G401.6 (cell line): ENCODE measurements at regions not wholly inside any gene's neighbourhood (a gene's known extent, or its start where the extent isn't known, plus 50 kb on each side); places are given as distances from the start of the nearest gene placed in this dataset.
"Not testable (repeated sequence)": the region's sequence is repeated elsewhere in the genome, so short reads cannot be mapped to it uniquely, and the experiment has no call there.

Source experiments
- FAIRE-seq: peaks from 2 replicates; lab custom pipeline; 2012; peaks lifted over from hg19 to GRCh38; lab: Jason Lieb, UNC

DNA sequence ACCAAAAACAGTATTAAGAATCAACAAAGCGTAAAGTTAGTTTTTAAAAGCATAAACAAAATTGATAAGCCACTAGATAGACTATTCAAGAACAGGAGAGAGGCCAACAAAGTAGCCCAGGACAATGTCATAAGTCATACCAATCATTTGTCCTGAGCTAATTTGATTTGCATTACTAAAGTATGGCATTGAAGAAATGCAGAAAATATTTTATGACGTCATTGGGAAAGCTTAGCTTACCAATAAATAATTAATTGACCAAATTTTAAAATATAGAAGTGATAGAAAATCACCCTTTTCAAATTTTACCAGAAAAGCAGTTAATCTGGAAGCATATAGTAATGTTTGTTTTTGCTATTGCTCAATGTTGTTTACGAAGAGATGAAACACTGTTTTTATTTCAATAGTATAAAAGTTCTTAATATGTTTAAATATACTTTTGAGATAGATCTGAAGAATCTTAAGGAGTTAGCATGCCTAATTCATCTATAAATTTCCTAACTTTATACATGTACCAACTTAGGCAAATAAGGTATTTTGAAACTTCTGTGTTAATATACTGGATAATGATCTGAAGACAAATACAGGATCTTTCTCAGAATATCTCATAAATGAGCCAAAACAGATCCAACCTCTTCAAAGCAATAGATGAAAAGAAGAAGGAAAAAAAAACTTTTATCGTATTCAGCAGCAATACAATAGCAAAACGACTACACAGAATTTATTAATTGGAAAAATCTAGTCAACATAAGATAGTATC, 1118.5 kb downstream of the SLC16A7 start:
- no peak for FAIRE-seq

DNA sequence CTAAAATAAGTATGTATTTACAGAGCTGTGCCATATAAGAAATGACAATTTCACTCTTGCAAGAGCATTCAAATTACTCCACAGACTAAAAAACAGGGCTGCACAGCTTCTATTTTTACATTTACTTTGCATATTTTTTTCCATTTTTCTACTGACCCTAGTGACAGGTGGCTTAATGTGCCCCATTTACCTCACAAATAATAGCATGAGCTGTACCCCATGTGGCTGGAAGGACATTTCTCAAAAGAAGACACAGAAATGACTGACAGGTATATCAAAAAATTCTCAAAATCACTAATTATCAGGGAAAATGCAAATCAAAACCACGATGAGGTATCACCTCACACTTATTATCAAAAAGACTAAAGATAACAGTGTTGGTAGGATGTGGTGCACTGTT, 1128.6 kb downstream of the SLC16A7 start:
- no peak for FAIRE-seq

DNA sequence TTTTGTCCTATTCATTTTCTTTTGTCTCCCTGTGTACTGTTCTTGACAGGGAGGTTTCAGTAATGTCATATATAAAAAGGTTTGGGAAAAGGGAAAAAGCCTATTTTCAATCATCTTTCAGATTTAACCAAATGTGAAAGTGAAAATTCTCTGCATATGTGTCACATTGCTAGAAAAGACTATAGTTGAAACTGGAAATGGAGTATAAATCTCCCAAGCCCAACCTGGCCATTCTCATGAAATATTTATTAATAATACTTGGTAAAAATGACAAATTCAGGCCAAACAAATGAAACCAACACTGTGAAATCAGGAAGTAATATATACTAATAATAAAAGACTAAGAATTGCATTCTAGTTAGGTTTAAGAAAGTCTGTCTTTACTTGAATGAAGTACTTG, 1129.2 kb downstream of the SLC16A7 start:
- FAIRE-seq: no peak

DNA sequence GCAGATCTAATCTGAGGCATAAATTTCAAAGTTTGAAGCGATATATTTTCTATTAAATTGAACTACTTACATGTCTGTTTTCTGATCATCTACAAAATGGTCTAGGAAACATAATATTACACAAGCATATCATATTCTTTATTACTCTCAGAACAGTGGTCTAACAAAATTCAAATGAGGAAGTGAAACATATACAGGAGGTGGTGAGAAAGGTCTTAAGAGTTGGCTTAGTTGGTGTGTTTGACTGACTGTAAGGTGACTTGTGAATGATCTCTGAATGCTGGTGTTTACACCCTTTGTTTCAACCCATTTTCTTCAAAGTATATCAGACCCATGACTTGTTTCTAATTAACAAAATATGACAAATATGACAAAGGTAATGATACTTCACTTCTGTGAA, 1156.8 kb downstream of the SLC16A7 start:
- no peak for FAIRE-seq

DNA sequence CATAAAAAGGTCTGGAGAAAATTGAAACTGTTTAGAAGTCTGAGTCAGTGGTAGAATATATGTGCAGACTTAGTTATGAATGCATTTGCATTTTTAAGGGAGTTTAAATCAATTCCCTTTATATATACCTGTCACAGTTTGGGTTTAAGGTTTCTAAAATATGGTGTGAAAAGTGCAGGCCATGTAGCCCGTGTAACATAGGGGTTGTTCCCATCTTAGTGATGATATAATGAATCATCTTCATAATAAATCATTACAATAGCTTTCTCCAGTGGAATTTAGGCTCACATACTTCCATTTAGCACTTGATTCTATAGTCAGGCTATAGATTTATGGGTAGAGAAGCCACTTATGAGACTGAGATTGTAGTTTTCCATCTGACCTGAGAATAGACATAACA, 1162.4 kb downstream of the SLC16A7 start:
- no peak for FAIRE-seq

DNA sequence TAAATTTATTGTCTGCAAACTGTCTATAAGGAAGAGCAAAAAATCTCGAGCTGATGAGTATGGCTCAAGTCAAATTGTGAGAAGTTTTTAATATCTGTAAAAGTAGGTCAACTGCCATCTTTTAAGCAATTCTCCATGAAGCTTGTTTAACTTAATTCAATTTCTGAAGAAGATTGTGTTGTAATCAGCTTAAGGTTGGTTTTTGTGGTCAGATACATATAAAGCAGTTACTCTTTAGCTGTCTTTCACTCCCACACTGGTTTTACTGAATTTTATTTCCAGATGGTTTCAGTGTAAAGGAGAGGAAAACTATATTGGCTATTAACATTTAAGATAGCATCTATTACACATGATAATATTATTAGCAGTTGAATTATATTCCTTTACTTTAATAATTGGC, 1165.1 kb downstream of the SLC16A7 start:
- FAIRE-seq: no peak

DNA sequence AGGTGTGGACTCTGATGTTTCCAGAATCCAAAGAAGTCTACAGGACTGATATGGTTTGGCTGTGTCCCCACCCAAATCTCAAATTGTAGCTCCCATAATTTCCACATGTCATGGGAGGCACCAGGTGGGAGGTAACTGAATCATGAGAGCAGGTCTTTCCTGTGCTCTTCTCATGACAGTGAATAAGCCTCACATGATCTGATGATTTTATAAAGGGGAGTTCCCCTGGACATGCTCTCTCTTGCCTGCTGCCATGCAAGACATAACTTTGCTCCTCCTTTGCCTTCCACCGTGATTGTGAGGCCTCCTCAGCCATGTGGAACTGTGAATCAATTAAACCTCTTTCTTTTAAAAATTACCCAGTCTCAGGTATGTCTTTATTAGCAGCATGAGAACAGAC, 1205.3 kb downstream of the SLC16A7 start:
- not testable (repeated sequence) for FAIRE-seq

DNA sequence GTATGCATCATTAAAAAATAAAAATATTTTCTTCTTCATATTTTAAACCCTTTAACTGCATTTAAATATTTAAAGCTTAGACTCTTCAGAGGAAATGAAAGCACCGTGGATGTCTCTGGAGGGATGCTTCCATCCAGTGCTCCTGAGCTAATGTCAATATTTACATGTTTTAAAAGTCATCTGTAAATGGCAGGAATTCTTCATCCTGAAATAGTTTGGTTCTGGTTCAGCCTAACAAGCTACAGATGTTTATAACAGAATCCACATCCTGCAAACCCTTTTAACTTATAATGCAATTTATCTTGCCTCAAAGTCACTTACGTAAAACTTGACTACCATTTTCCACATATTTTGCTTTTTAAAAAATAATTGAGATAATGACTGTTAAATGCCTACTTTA, 1207.3 kb downstream of the SLC16A7 start:
- no peak for FAIRE-seq

DNA sequence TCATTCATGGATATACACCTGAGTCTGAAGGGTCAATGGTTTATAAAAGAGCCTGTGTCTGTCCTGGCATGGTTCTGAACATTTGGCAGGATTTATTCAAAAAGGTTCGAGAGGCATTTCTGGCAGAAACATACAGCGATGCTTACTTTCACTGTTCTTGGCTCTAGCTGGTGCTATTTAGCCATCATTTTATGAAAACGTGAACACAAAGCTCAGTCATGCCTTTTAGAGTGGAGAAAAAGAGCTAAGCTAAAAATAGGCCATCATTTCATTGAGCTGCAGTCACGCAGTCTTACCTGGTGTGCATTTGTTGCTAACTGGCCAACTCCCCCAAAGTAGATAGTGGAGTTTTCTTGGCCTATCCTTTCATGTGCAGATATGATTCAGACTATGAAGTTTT, 1209.5 kb downstream of the SLC16A7 start:
- no peak for FAIRE-seq

DNA sequence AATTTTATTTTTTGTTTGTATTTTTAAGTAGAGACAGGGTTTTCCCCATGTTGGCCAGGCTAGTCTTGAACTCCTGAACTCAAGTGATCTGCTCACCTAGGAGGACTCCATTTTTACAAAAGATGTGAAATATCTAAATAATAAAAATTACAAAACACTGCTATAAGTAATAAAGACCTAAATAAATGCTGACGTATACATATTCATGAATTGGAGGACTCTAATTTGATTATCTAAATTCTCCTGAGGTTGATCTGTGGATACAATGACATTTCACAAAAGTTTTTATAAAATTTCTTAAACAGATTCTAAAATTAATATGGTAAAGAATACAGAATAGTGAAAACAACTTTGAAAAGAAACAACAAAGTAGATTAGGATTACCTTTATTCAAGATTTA, 1224.0 kb downstream of the SLC16A7 start:
- no peak for FAIRE-seq

DNA sequence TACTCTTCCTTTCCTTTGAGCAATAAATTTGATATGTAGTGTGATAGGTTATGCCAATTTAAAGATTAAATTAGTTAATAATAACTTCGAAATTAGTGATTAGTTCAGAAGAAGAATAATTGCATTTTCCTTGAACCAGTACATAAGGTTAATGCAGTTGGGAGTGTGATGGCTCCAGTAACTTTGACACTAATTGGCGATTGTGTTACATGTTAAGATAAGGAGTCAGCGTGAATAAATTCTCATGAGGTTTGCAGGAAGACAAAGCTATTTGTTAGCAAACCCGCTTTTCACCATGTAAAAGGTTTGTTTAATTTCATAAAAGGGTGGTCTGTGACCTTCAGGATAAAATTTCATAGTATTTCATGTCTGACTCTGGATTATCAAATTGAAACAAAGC, 1226.8 kb downstream of the SLC16A7 start:
- no peak for FAIRE-seq

DNA sequence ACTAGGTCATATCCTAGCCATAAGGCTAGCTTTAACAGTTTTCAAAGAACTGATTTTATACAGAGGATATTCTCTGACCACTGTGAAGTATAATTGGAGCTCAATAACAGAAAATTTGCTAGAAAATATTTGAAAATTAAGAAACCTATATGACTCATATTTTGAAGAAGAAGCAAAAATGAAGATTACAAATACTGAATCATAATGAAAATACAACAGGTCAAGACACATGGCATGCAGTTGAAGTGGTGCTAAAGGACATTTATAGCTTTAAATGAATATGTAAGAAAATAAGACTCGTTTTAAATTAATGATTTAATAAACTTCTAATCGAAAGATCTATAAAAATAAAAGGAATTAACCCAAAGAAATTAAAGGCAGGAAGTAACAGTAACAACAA, 1234.6 kb downstream of the SLC16A7 start:
- FAIRE-seq: no peak

DNA sequence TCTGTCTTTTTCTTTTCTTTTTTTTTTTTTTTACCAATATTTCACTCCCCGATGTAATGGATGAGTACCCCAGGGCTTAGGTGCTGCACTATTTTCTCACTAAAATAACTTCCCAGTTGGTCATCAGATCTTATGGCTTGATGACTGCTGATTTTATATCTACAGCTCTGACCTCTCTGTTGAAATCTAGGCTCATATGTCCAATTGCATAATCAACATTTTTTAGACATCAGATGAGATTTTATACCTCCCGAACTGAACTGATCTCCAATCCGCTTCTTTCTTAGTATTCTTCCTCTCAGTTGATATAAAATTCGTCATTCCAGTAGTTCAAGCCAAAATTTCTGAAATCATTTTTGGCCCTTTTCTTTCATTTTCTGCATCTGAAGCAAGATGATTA, 1236.5 kb downstream of the SLC16A7 start:
- no peak for FAIRE-seq

DNA sequence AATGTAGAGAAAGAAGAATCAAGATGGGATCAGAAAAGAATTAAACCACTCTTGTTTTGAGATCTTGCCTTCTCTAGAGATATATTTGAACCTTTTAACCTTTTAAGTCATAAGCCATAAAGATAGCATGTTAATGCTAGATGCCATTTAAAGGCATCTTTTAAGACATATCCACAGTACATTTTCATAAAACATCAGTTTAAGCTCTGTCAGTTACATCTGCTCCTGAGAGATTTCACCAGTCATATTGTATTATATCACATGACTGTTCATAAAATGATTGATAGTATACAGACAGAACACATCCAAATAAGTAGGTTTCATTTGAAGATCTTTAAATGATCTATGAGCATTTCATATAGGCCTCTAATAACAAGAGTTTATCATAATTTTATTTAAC, 1238.5 kb downstream of the SLC16A7 start:
- FAIRE-seq: no peak

DNA sequence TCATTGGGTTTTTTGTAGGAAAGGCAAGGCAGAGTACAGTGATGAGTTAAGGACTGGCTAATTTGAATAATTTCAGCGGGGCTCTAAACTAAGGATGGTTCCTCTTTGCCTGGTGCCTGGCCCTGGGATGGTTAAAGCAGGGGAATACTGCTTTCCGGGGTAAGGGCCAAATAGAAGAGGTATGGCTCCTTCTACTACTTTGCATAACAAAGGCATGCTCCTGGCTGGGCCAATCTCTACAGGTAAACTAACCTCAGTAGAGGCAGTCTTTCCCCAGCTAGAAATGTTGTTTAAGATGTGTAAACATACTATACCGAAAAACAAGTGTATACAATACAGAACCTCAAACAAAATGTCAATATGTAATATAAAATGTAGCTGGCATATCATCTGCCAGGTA, 1239.0 kb downstream of the SLC16A7 start:
- no peak for FAIRE-seq

DNA sequence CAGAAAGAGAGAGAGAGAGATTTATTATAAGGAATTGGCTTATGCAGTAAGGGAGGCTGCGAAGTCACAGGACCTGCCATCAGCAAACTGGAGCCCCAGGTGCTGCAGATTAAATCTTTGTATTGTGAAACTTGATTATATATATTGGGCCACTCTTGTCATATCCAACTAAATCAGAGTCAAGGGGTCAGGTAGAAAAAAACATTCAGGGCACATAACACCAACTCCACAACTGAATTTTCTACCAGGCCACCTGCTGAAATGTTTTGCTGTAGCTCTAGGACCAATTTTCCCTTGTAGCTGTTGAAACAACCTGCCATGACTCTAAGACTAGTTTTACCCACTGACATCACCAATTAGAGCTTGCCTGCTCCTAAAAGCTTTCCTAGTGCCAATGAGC, 1240.8 kb downstream of the SLC16A7 start:
- FAIRE-seq: no peak

DNA sequence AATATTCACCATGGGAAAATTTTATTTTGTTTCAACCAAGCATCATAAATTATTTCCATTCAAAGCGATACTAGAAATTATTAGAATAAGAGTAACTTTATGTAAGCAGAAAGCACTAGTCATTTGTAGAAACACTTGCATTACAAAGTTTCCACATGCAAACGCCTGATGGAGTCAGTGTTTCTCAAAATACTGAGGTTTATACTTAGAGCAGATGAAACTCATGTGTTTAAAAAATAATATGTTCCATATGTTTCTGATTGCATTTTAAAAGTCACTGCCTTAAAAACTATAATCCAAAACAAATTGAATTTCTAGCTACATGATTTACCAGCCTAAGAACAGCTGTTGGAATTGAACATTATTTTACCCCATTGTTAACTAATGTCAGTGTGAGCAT, 1246.4 kb downstream of the SLC16A7 start:
- no peak for FAIRE-seq

DNA sequence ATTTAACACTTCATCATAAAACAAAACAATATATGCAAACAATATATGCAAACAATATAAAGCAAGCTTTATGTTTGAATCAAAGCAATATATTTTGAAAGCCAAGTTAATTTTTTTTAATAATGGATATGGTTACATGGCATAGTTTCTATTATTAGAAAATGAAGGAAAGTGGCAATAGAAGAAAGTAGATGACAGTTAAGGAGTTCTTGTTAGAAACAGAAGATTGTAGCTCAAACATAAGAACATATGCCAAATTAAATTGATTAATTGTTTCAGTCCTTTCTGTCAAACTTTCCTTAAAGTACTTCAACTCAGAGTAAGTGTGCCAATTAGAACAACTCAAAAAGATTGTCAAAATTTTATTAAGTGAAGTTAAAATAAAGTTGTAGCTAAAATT, 1248.3 kb downstream of the SLC16A7 start:
- no peak for FAIRE-seq

DNA sequence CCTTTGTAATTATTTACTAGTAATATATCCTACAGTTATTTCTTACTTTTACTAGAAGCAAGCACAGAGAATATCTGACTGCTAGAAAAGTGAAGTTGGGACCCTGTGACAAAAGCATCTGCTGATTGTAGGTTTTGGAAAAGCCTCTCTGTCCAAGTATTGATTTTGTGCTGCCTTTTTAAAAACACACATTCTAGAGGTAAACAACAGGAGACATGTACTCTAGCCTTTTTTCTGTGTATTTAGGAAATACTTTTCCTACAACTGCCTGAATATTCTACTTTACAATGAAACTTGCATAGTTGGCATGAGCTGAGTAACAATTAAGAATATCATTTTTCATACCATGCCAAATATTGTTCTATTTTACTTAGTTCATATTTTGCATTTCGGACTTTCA, 1249.0 kb downstream of the SLC16A7 start:
- no peak for FAIRE-seq

DNA sequence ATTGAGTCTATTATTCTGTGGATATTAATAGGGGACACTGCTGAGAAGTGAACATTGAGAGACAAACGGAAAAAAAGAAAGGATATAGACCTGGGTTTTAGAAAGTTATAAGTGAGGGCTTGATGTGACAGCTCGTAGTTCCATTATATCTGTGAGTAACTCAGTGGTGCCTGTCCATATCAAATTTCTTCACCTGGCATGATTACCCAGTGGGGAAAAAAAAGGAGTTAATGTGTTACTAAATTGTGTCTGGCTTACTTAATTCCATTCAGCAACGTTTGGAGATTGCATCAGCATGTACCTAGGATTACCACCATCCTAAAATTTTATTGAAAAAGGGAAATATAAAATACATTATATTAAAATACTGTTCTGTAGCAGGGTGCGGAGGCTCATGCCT, 1249.9 kb downstream of the SLC16A7 start:
- FAIRE-seq: no peak

DNA sequence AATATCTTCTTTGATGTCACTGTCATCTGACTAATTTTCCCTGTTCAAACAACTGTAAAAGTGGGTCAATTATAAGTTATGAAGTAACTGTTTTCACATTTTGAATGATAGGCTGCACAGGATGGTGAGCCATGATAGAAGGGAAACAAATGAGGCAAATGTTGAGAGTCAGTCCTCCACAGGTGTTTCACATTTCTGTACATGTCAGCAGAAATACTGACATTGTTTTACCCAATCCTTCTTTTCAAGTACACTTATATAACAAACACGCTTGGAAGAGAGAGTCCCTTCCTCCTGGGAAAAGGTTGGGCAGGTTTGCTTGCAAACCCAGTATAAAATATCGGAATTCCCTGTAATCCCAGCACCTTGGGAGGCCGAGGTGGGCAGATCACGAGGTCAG, 1251.5 kb downstream of the SLC16A7 start:
- no peak for FAIRE-seq

DNA sequence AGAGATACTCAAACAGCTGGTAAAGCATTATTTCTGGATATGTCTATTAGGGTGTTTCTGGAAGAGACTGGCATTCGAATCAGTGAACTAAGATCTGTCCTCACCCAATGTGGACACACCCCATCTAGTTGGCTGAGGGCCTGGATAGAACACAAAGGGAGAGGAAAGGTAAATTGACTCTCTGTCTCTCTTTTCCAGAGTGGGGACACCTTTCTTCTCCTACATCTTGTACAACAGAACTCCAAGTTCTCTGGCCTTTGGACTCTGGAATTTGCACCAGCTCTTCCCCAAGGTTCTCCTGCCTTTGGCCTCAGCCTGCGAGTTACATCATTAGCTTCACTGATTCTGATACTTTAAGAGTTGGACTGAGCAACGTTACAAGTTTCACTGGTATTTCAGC, 1253.9 kb downstream of the SLC16A7 start:
- no peak for FAIRE-seq

DNA sequence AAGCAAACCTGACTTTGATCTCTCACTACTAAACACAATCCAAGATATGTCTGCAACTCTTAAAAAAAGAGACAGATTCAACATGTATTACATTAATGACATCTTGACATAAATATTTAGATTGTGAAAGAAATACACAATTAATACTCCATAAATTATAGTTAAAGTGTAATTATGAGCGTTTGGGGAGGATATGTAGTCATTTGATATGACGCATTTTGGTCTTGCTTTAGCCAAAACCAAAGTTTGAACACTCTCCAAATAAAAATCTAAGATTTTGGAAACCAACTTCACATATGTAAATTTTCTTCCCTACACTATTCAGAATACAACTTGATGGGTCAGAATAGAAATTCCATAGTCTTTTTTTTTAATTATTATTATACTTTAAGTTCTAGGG, 1257.6 kb downstream of the SLC16A7 start:
- FAIRE-seq: no peak

DNA sequence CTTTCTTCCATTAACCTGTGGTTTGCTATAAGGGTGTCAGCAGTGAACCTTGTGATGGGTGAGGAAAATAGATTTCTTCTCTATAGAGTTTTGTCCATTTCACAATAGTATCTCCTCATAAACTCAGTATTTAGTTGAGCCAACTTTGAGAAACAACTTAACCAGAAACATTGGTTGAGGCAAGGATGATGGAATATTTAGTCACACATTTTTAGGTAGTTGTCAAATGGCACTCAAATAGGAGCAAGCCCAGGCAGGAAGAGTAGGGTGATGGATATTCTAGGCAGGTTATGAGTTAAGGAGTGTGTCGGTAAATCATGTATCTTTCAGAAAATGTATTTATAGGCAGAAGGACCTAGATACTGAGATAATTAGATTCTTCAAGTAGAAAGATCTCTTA, 1267.6 kb downstream of the SLC16A7 start:
- no peak for FAIRE-seq

DNA sequence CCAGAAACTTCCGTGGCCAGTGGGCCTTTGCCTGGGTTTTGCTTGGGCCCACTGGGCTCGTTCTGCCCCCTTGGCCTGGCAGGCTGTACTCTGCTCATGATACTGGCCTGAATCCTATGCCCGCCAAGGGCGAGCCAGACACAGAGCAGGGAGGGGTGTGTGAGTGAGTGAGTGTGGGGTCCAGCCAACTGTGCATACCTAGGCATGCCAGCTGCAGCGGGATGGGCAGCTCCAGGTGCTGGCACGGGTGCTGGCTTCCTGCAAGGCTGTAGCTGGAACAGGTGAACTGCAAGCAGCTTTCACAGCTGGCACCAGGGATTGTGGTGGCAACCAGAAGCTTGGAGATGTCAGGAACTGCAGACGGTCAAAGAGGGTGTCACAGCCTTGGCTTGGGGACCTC, 1276.4 kb downstream of the SLC16A7 start:
- FAIRE-seq: no peak
